ENCODE measurements at regions not wholly inside any gene's neighbourhood (a gene's known extent, or its start where the extent isn't known, plus 50 kb on each side); places are given as distances from the start of the nearest gene placed in this dataset.
"Not testable (repeated sequence)": the region's sequence is repeated elsewhere in the genome, so short reads cannot be mapped to it uniquely, and the experiment has no call there.

GRCh38 chr1:187563191-187563590 is 734.4 kb downstream of the PLA2G4A start:
- no peak for DNase-seq

DNA sequence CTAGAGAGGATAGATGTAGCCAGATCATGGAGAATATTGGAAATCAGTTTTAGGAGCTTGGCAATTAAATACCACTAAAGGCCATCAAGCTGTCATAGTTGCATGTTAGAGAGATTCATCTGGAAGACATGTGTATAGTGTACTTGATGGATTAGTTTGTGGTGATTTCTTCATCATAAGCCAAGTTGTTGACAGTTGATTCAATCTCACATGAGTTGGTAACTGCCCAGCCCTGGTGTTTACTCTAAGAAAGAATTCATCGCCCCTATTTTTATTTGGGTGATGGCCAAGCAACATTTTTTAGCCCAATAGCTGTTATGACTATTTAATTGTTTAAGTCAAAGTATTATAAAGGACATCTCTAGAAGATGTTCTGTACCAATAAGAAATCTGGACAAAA is 737.6 kb downstream of the PLA2G4A start:
- DNase-seq: no peak

GRCh38 chr1:187568067-187568466 is 739.3 kb downstream of the PLA2G4A start:
- DNase-seq: no peak

DNA sequence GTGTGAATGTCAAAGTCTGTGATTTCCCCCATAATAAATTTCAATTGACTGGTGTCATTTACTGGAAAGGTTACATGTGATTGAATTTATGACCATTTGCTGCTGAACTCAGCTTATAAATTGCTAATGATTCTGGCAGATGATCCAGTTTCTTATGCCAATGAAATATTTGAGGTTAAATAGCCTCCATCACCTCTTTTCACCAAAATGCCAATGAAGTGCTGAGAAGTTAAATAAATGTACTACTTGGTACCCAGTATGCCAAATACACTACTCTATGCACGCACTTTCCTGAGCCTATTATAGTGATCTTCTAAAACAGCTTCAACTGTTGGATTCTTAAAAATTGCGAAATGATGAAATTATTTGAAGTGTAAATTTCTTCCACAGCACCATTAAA is 741.4 kb downstream of the PLA2G4A start:
- DNase-seq: no peak

DNA sequence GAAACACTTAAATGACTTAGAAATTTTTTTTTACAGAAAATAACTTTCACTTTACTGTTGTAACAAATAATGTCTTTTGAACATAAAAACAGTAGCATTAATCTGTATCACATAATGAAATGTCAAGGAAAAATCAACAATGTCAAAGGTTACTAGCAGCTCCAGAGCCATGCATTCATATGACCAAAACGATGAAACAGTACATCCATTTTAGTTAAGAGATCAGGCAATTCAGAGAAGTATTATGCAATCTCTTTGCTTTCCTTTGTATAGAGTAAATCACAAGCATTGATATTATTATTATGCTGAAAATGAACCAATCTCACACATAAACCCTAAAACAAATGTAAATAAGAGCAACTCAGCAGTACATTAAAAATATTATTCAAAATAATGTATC is 748.9 kb downstream of the PLA2G4A start:
- no peak for DNase-seq

GRCh38 chr1:187588917-187589316 is 760.2 kb downstream of the PLA2G4A start:
- no peak for DNase-seq

DNA sequence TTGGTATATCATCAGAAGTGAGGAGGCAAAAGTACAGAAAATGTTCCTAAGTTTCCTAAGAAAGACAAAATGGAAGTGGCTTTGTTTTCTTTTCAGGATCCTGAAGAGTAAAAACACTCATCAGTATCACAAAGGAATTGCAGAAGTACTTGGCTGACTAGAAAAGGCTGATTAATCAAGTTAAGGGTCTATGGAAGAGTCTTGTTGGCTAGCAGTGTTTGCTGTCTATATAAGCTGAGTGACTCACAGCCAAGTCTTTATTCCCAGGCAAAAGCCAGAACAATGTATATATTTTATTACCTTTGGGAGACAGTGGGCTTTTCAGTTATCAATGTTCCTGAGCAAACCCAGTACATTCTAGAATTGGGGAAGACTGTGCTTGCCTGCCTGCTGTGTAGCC is 777.0 kb downstream of the PLA2G4A start:
- no peak for DNase-seq

DNA sequence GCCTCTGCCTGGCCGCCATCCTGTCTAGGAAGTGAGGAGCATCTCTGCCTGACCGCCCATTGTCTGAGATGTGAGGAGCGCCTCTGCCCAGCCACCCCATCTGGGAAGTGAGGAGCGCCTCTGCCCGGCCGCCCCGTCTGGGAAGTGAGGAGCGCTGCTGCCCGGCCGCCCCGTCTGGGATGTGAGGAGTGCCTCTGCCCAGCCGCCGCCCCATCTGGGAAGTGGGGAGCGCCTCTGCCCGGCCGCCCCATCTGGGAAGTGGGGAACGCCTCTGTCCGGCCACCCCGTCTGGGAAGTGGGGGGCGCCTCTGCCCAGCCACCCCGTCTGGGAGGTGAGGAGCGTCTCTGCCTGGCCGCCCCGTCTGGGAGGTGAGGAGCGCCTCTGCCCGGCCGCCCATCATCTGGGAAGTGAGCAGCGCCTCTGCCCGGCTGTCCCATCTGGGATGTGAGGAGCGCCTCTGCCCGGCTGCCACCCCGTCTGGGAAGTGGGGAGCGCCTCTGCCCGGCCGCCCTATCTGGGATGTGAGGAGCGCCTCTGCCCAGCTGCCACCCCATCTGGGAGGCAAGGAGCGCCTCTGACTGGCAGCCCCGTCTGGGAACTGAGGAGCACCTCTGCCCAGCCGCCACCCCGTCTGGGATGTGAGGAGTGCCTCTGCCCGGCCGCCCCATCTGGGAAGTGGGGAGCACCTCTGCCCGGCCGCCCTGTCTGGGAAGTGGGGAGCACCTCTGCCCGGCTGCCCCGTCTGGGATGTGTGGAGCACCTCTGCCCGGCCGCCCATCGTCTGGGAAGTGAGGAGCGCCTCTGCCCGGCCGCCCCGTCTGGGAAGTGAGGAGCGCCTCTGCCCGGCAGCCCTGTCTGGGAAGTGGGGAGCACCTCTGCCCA is 787.3 kb downstream of the PLA2G4A start:
- not testable (repeated sequence) for DNase-seq

- not testable (repeated sequence) for DNase-seq
These were observed 788.1 kb downstream of the PLA2G4A start for GRCh38 chr1:187616830-187617229.

GRCh38 chr1:187617776-187618175 is 789.0 kb downstream of the PLA2G4A start:
- DNase-seq: no peak

DNA sequence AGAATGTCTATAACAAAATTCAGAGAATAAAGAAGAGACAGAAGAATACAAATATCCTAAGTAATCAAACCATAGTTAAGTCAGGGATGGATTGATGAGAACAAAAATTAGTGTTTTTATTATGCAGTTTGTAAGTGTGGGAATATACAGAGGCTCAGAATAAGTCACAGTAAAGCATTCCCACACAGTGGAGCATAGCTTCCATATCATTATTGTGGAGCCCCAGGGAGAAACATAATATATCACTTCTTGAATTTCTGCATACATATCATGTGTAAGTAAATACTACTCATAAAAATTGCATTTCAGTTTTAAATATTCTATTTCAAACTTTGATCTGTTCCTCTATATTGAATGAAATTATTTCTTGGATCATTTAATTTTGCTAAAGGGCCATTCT is 790.4 kb downstream of the PLA2G4A start:
- no peak for DNase-seq

DNA sequence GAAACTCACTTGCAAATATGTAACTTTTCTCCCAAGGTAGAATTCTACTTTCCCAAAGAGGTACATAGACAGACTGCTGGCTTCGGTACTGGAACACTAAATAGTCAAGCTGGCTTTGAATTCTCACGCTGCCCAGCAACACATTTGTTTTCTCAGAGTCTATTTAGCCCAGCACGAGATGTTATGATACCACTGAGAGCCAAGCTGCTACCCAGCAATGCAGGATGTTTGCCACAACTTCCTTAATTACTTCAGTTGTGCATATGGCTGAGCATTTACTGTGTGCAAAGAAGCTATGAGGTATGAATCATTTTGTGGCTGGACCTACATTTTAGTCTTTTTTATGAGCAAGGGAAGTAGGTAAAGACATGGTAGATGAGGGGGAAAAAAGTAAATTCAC is 793.2 kb downstream of the PLA2G4A start:
- no peak for DNase-seq

- DNase-seq: no peak
These were observed 793.8 kb downstream of the PLA2G4A start for GRCh38 chr1:187622545-187622944.

DNA sequence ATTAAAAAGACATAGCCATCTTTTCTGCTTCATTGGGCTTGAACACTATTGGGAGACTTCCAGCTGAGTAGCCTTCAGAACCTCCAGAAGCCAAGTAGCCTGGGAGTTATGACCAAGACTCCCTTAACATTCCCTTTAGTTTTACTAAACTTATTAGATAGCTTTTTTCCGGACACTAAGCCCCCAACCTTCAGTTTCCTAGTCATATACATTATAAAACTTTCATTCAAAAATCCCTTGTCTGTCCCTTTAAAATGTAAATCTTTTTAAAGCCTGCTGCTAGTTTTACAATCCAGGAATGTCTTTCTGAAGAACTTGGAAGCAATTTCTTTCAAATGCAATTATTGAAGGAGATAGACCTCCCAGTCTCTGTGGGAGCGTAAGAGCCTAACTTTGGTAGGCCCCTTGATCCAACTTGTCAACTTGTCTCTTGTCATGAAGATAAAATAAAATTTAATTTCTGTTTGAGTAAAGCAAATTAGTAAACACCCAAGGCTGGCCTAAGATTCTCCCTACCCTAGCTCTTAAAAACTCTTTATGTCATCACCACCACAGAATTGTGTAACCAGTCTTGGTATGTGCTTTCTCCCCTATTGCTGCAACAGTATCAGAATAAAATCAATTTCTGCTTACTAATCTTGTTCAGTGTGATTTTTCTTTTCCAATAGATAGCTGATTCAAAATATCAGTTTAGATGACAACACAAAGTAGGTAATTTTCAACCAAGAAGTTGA is 796.2 kb downstream of the PLA2G4A start:
- no peak for DNase-seq

DNA sequence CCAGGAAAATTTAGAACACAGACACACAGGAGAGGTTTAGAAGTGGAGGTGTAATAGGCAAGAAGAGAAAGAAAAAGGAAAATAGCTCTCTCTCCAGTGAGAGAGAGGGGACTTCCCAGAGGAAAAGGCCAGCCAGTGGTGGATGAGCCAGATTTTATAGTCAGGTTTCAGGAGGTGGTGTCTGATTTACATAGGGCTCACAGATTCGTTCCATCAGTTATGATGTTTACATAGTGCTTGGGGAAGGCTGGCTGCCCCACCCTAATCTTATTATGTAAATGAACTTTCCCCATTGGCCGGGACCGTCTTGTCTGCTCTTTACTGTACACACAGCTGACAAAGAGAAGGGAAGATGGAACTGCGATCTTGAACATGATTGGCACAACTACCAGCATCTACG is 797.3 kb downstream of the PLA2G4A start:
- no peak for DNase-seq

- DNase-seq: no peak
These were observed 798.8 kb downstream of the PLA2G4A start for GRCh38 chr1:187627516-187627915.

DNA sequence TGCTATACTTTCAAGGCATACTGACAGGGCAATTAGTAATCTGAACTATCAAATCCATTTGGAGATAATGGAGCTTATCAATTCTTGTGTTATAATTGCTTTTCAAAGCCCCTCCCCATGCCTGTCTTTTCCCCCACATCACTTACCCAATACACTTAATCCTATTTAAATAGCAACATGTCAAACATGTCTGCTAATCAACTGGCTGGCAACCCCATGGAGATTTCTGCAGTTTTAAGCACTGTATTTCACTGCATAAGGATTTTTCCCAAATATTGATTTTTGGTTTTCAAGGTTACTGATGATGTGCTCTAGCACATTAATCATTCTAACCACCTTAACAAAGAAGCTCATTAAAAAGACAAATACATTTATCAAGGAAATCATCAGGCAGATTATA is 800.3 kb downstream of the PLA2G4A start:
- no peak for DNase-seq

DNA sequence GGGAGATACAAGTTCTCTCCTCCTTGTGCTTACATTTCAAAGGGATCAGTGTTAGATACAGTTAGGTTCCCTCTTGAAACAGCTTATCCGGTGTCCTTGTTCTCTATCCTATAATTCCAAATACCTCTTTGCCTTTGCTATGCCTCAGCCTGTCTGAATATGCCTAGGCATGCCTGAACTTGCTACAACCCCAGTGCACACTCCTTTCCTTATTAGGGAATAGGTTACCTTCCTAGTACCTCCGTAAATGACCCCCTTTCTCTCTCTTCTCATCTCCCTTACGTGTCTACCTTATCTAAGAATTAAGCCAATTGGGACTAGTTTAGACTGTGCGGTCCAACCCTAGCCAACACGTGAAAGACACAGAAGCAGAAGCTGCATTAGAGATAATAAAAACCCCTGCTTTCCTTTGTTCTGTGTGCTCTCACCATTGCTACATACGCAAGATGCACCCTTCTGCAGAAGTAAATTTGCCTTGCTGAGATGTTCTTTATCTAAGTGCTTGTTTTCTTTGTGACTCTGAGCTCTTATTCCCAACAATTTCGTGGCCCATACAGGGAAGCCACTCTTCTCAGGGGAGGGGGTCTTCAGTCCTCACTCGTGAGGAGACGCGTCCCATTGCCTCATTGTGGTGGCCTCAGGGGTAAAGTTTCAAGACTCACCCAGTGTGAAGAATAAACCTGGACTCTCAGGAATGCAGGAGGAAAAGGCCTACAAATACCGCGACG is 802.1 kb downstream of the PLA2G4A start:
- no peak for DNase-seq

DNA sequence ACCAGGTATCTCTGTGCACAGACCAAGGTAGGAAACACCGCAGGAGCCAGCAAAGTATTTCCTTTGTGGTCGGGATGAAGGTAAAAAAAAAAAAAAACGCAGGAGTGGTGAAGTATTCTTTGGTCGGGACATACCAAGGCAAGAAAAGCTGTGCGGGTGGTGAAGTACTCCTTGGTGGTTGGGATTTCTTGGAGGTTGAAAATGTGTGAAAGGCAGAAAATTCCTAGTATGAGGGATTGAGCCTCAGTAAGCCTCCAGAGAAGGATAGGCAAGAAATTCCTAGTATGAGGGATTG is 802.6 kb downstream of the PLA2G4A start:
- no peak for DNase-seq

- no peak for DNase-seq
These were observed 803.2 kb downstream of the PLA2G4A start for GRCh38 chr1:187631984-187632383.

DNA sequence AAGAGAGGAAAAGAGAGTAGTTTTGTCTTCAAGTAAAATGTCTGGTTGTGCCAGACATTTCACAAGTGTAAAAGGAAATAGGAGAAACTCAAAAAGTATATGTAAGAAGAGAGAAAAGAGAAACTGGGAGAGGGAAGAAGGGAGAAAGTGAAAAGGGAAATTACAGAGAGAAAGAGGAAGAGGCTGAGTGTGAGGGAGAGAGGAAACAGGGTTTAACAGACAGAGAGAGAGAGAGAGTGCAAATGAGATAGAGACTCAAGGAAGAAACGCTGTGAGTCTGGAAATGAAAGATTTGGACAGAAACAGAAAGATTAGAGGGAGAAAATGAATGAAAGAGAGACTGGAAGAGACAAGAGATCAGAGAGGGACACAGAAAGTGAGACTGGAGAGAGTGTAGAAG is 806.2 kb downstream of the PLA2G4A start:
- no peak for DNase-seq

DNA sequence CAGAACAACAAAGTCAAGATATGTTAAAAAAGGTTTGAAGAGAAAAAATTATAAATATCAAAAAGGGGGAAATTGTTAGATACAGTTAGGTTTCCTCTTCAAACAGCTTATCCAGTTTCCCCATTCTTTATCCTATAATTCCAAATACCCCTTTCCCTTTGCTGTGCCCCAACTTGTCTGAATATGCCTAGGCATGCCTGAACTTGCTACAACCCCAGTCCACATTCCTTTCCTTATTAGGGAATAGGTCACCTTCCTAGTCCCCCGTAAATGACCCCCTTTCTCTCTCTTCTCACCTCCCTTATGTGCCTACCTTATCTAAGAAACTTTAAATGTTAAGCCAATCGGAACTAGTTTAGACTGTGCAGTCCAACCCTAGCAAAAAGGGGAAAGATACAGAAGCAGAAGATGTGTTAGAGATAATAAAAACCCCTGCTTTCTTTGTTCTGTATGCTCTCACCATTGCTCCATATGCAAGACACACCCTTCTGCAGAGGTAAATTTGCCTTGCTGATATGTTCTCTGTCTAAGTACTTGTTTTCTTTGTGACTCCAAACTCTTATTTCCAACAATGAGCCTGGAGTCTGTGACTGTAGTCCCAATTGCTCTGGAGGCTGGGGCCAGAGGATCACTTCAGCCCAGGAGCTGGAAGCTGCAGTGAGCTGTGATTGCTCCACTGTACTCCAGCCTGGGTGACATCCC is 810.1 kb downstream of the PLA2G4A start:
- DNase-seq: no peak

DNA sequence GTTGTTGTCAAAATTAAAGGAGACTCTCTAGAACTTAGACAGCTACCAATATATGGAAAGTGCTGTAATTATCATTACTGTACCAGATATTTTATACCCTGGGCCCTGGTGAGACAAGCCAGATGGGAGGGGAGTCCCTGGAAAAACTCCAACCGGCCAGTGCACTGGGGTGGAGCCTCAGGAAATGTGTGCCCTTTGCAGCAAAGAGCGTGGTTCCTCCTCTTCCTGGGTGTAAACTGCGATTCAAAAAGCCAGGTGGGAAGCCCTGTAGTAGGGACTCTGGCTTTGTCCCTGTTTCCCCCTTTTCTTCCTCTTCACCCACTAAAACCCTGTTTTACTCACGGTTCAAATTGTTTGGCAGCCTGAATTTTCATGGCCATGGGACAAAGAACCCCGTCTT is 812.3 kb downstream of the PLA2G4A start:
- no peak for DNase-seq
